PC-9 (cell line): ENCODE measurements at regions not wholly inside any gene's neighbourhood (a gene's known extent, or its start where the extent isn't known, plus 50 kb on each side); places are given as distances from the start of the nearest gene placed in this dataset.
A peak's percentile ranks its signal among the peaks of the same experiment; 100 is the strongest.

Source experiments
- BruUV-seq: library from RNA; stranded (reverse); fragments of 400-500 nt; replicated peaks from 2 replicates; lab custom pipeline; 2021; lab: Mats Ljungman, UMichigan
- CTCF ChIA-PET: fragments of 300-600 bp; sonication (Branson Sonifier 250); formaldehyde crosslinking; loops from one replicate; lab custom pipeline; 2022; ENCODE audit warnings: antibody characterized with exemption; lab: Charles Lee
- POLR2A ChIA-PET: fragments of 300-600 bp; sonication (Branson Sonifier 250); formaldehyde crosslinking; loops from one replicate; lab custom pipeline; 2022; ENCODE audit warnings: antibody characterized with exemption; ENCODE audit not compliant: unreplicated experiment; lab: Charles Lee
- DNase-seq, 2 experiments: peaks; one replicate each; pipeline versions ENCODE4 v3.0.0 to v3.0.0-alpha.2; 2015 to 2022; ENCODE audit warnings: mixed read lengths in 1 of 2
- H2AFZ ChIP-seq: fragments of 200-600 bp; sonication (generic); 2 replicates; pipeline ENCODE4 v1.8.1; 2017; ENCODE audit warnings: antibody characterized with exemption
- H3F3A ChIP-seq: fragments of 200-600 bp; sonication (generic); 2 replicates; pipeline ENCODE4 v1.8.1; 2017; ENCODE audit warnings: antibody characterized with exemption, mild to moderate bottlenecking, low read depth; ENCODE audit not compliant: insufficient read depth
- H3K27ac ChIP-seq: fragments of 200-600 bp; sonication (generic); 2 replicates; pipeline ENCODE4 v1.6.1; 2016; ENCODE audit warnings: mixed run types
- H3K27me3 ChIP-seq: fragments of 200-600 bp; sonication (generic); 2 replicates; pipeline ENCODE4 v1.6.1; 2016; ENCODE audit warnings: low read depth, mixed run types; ENCODE audit not compliant: insufficient read depth
- H3K36me3 ChIP-seq: fragments of 200-600 bp; sonication (generic); 2 replicates; pipeline ENCODE4 v1.6.1; 2016; ENCODE audit warnings: low read depth, mixed run types
- H3K4me1 ChIP-seq: fragments of 200-600 bp; sonication (generic); replicated peaks from 2 replicates; pipeline ENCODE4 v1.6.1; 2016; ENCODE audit warnings: mixed run types; ENCODE audit not compliant: insufficient read depth
- H3K4me2 ChIP-seq: fragments of 200-600 bp; sonication (generic); 2 replicates; pipeline ENCODE4 v1.6.1; 2017; ENCODE audit warnings: mixed run types
- H3K4me3 ChIP-seq: fragments of 200-600 bp; sonication (generic); 2 replicates; pipeline ENCODE4 v1.6.1; 2016; ENCODE audit warnings: mixed run types
- H3K79me2 ChIP-seq: fragments of 200-600 bp; sonication (generic); 2 replicates; pipeline ENCODE4 v1.6.1; 2017; ENCODE audit warnings: low read depth, mixed run types
- H3K9me2 ChIP-seq: fragments of 200-600 bp; sonication (generic); 2 replicates; pipeline ENCODE4 v1.8.1; 2017; ENCODE audit warnings: mild to moderate bottlenecking; ENCODE audit not compliant: insufficient read depth
- H3K9me3 ChIP-seq: fragments of 200-600 bp; sonication (generic); 2 replicates; pipeline ENCODE4 v1.8.1; 2016; ENCODE audit warnings: low read depth; ENCODE audit not compliant: insufficient read depth
- H4K20me1 ChIP-seq: fragments of 200-600 bp; sonication (generic); 2 replicates; pipeline ENCODE4 v1.8.1; 2017; ENCODE audit not compliant: insufficient read depth
- EZH2 ChIP-seq: fragments of 200-600 bp; sonication (generic); IDR thresholded peaks from 2 replicates; pipeline ENCODE4 v1.8.0; 2017; ENCODE audit warnings: antibody characterized with exemption, low read depth
- intact Hi-C: fragments of 100-400 bp; cut with micrococcal nuclease; formaldehyde crosslinking; loops from one replicate; pipeline ENCODE4 v1.10.0; 2022; ENCODE audit not compliant: unreplicated experiment
- TF ChIP-seq, protein P1 (sequence below): fragments of 200-600 bp; sonication (generic); conservative IDR thresholded peaks from 2 replicates; pipeline ENCODE4 v1.6.1; 2017; ENCODE audit warnings: mixed run types, antibody characterized with exemption, mild to moderate bottlenecking, moderate library complexity

DNA sequence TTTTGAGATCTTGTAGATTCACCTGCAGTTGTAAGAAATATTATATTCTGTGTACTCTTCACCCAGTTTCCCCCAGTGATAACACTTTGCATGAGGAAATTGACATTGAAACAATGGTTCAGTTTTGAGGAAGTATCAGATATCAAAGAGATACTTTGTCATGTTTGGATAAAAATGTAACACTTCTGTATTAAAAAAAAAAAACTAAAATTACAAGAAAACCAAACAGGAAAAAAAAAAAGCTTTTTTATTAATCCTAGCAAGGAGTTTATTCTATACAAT is 204.0 kb downstream of the ARL4C start:
- no peak for DNase-seq
- Histone ChIP-seq H3K9me2 (no peaks in the 10 kb centered on the region), H2AFZ (no peak overlapping the region), H3K4me2 (no peak overlapping the region), H3K4me3 (no peak overlapping the region), H3K79me2 (no peaks in the 10 kb centered on the region), H3K27ac (no peak overlapping the region), H3K36me3 (no peaks in the 10 kb centered on the region), H3K4me1 (peaks cover 23% of the 10 kb centered on the region), H3K27me3 (no peaks in the 10 kb centered on the region), H3K9me3 (peaks cover 8% of the 10 kb centered on the region), H4K20me1 (no peaks in the 10 kb centered on the region), H3F3A (peaks cover 20% of the 10 kb centered on the region; the same call in 1 of the 2 replicates)
- CTCF ChIA-PET: no interaction called here
- POLR2A ChIA-PET: interaction anchor here (0.6 kb wide), 1 partner anchor 398 kb away, joined by 18 read pairs; no protein-coding TSS in a partner anchor
- intact Hi-C loops: no loop called here
- no TSS peak for BruUV-seq
- TF ChIP-seq, protein P1, sequence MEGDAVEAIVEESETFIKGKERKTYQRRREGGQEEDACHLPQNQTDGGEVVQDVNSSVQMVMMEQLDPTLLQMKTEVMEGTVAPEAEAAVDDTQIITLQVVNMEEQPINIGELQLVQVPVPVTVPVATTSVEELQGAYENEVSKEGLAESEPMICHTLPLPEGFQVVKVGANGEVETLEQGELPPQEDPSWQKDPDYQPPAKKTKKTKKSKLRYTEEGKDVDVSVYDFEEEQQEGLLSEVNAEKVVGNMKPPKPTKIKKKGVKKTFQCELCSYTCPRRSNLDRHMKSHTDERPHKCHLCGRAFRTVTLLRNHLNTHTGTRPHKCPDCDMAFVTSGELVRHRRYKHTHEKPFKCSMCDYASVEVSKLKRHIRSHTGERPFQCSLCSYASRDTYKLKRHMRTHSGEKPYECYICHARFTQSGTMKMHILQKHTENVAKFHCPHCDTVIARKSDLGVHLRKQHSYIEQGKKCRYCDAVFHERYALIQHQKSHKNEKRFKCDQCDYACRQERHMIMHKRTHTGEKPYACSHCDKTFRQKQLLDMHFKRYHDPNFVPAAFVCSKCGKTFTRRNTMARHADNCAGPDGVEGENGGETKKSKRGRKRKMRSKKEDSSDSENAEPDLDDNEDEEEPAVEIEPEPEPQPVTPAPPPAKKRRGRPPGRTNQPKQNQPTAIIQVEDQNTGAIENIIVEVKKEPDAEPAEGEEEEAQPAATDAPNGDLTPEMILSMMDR: no peak
- no peak for TF ChIP-seq EZH2

DNA sequence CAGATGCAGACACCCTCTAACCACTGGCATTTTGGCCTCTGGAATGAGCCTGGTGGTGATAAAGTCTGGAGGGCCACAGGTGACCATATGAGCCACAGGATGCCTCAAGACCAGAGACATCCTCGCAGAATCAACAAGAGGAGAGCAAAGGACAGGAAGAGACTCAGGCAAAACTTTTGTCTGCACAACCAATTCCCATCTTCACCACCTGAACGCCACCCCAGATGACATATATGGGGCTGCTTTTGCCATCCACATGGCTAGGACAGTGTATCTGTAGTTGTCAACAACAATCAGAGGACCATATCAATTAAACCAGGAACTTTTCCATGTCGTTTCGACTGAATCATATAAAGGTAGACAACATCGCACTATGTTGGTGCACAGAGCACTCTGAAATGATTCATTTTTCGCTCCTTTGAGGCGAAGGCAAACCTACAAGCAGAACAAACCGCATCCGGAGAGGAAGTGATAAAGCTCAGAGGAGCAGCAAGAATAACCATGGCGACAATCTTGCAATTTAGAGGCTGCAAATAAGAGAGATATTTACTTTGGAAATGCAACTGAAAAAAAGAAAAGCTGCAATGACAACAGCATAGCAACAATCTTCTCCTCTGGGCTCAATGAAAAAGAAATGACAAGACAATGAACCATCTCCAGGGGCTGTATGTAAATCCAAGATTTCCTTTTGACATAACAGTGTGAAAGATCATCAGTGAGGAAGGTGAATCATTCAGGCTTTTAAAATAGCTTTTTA is 204.5 kb downstream of the ARL4C start:
- ChIA-PET CTCF (no interaction called here), POLR2A (no interaction called here)
- intact Hi-C loops: no loop called here

DNA sequence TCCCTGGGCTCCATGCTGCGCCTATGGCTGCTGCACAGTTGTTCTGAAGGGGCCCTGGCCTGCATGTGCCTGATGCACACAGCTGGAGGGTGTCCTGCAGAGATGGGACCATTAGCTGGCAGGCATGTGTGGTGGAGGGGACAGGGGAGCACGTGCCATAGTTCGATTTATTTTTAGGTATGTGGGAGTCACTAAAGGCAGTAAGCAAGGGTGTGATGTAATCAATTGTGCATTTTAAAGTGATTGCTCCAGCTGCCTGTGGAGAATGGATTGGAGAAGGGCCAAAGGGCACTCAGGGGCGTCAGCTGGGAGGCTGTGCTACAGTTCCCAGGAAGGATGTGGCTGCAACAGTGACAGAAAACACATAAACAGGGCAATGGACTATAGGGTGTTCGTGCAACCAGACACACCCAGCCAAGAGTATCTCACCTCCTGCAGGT is 205.1 kb downstream of the ARL4C start:
- CTCF ChIA-PET: no interaction called here
- Histone ChIP-seq H3K36me3 (no peaks in the 10 kb centered on the region), H2AFZ (no peak overlapping the region), H3K79me2 (no peaks in the 10 kb centered on the region), H3K27me3 (no peaks in the 10 kb centered on the region), H3F3A (peaks cover 20% of the 10 kb centered on the region; the same call in 1 of the 2 replicates), H3K4me2 (peak overlapping the region; percentile 21; the same call in 1 of the 2 replicates), H3K9me2 (no peaks in the 10 kb centered on the region), H3K4me3 (no peak overlapping the region), H3K4me1 (peaks cover 23% of the 10 kb centered on the region), H3K9me3 (peaks cover 8% of the 10 kb centered on the region), H3K27ac (no peak overlapping the region), H4K20me1 (no peaks in the 10 kb centered on the region)
- TF ChIP-seq EZH2: no peak
- TF ChIP-seq, protein P1: no peak
- POLR2A ChIA-PET: no interaction called here
- peak; percentile 35 to 75 for DNase-seq
- intact Hi-C loops: no loop called here
- BruUV-seq: no TSS peak

More for the DNA sequence above, 204.5 kb downstream of the ARL4C start:
- H3K9me2 ChIP-seq: no peaks in the 10 kb centered on the region
- H3K4me2 ChIP-seq: 0 out of 2 replicates have a peak overlapping the region, but pooled peaks have one; percentile 21
- H3K27ac ChIP-seq: no peak overlapping the region
- no peaks in the 10 kb centered on the region for H3K27me3 ChIP-seq
- BruUV-seq: no TSS peak
- H3K79me2 ChIP-seq: no peaks in the 10 kb centered on the region
- H3K9me3 ChIP-seq: peaks cover 8% of the 10 kb centered on the region
- H4K20me1 ChIP-seq: no peaks in the 10 kb centered on the region
- peaks cover 23% of the 10 kb centered on the region for H3K4me1 ChIP-seq
- DNase-seq: no peak
- peaks cover 20% of the 10 kb centered on the region; the same call in 1 of the 2 replicates for H3F3A ChIP-seq
- H2AFZ ChIP-seq: no peak overlapping the region
- no peak overlapping the region for H3K4me3 ChIP-seq
- H3K36me3 ChIP-seq: no peaks in the 10 kb centered on the region
- no peak for TF ChIP-seq EZH2
- TF ChIP-seq, protein P1: no peak
